ENCODE measurements at regions not wholly inside any gene's neighbourhood (a gene's known extent, or its start where the extent isn't known, plus 50 kb on each side); places are given as distances from the start of the nearest gene placed in this dataset.
"Not testable (repeated sequence)": the region's sequence is repeated elsewhere in the genome, so short reads cannot be mapped to it uniquely, and the experiment has no call there.

DNA sequence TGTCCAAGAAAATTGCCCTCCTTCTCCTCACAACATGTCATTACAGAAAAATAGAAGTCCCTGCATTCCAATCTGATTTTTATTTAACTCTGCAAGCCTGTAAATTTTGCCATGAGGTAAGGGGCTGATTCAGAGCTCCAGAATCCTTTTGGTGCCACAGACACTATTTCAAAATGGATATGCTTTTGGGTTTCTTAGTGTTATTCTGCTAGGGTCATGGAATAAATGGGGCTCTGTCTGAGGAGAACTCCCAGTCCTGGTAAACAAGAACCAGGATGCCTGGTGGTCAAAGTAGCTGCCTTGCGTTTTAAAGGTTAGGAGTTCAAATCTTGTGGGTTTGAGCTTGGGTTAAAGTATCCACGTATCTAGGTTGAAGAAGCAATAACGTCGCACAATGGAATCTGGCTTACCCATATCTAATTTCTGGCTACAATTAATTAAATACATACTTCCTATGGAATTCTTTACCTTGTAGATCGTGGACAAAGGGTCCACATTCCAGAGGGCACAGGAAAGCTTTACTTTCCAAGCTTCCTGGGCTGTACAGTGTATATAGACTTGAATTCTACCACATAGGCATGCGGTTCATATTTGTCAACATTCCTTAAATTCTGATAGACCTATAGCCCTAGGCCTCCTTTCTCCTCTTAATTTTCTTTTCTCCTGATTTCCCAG, 98.0 kb upstream of the CDC42BPA start:
- BruUV-seq (replicated peaks): no TSS peak
- no peak overlapping the region for H3K27ac Mint-ChIP-seq (ENCODE audit: unreplicated experiment)

DNA sequence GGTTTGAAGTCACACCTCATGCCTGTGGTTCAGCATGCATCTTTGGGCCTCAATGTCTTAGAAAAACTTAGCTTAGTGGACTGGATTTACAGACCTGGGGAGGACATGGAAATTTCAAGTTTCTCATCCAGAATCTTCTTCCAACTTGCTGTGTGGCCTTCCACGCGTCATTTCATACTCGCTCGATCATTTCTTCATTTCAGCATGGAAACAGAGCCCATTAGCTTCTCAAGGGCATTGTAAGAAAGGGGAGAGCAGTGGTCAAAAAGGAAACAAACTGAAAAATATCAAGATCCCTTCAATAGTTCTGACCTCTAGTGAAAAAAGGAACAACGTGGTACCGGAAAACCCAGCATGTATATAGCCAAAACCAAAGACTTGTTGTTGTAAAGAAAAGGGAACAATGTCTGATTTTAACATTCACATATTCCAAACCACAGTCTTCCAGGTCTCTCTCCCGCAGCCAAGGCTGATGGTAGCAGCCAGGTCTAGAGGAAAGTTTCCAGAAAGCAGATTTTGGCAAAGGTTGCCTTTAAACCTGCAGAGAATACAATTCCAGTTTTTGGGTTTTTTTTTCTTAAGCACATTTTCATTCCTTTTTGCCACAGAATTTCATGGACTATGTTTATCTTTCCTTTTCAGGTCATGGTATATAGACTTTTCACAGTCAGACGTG, 97.0 kb upstream of the CDC42BPA start:
- TF ChIP-seq, protein P1, sequence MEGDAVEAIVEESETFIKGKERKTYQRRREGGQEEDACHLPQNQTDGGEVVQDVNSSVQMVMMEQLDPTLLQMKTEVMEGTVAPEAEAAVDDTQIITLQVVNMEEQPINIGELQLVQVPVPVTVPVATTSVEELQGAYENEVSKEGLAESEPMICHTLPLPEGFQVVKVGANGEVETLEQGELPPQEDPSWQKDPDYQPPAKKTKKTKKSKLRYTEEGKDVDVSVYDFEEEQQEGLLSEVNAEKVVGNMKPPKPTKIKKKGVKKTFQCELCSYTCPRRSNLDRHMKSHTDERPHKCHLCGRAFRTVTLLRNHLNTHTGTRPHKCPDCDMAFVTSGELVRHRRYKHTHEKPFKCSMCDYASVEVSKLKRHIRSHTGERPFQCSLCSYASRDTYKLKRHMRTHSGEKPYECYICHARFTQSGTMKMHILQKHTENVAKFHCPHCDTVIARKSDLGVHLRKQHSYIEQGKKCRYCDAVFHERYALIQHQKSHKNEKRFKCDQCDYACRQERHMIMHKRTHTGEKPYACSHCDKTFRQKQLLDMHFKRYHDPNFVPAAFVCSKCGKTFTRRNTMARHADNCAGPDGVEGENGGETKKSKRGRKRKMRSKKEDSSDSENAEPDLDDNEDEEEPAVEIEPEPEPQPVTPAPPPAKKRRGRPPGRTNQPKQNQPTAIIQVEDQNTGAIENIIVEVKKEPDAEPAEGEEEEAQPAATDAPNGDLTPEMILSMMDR (IDR thresholded peaks at IDR 0.05; ENCODE audit: unreplicated experiment): no peak
- CTCF ChIA-PET: no interaction called here
- Mint-ChIP-seq H3K27me3 (ENCODE audit: unreplicated experiment) (peaks cover 16% of the 10 kb centered on the region), H3K4me1 (ENCODE audit: low read depth, unreplicated experiment) (no peaks in the 10 kb centered on the region), H3K4me3 (ENCODE audit: low read depth, unreplicated experiment) (no peak overlapping the region), H3K36me3 (ENCODE audit: insufficient read depth, unreplicated experiment) (no peaks in the 10 kb centered on the region), H3K9me3 (ENCODE audit: low read depth, unreplicated experiment) (no peaks in the 10 kb centered on the region), H3K27ac (ENCODE audit: unreplicated experiment) (no peak overlapping the region)
- intact Hi-C loops (cut with micrococcal nuclease; ENCODE audit: unreplicated experiment): no loop called here
- BruUV-seq (replicated peaks): no TSS peak
- no peak for DNase-seq

More for the DNA sequence above, 98.0 kb upstream of the CDC42BPA start:
- no peak overlapping the region for H3K4me3 Mint-ChIP-seq (ENCODE audit: low read depth, unreplicated experiment)
- H3K36me3 Mint-ChIP-seq (ENCODE audit: insufficient read depth, unreplicated experiment): no peaks in the 10 kb centered on the region
- DNase-seq: no peak
- intact Hi-C loops (cut with micrococcal nuclease; ENCODE audit: unreplicated experiment): no loop called here
- peaks cover 6% of the 10 kb centered on the region for H3K27me3 Mint-ChIP-seq (ENCODE audit: unreplicated experiment)
- CTCF ChIA-PET: no interaction called here
- H3K9me3 Mint-ChIP-seq (ENCODE audit: low read depth, unreplicated experiment): no peaks in the 10 kb centered on the region
- TF ChIP-seq, protein P1 (IDR thresholded peaks at IDR 0.05; ENCODE audit: unreplicated experiment): no peak
- no peaks in the 10 kb centered on the region for H3K4me1 Mint-ChIP-seq (ENCODE audit: low read depth, unreplicated experiment)

DNA sequence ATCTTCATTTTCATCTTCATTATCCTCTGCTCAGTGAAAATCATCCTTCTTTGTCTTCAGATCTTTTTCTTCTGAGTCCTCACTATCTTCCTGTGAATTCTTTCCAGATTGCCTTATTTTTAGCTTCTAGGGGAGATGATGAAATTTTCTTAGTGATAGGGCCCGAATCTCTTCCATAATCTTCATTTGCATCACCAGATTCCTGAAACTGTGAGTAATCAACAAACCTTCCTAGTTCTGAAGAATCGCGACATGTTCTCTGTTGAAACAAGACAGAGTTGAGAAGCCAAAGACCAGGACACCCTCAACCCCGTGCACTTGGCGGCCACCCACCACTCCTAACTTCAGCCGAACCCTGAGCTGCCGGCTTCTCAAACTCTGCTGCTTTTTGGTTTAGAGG, 92.8 kb upstream of the CDC42BPA start:
- no peak for DNase-seq
- H3K9me3 Mint-ChIP-seq (ENCODE audit: low read depth, unreplicated experiment): peaks cover 3% of the 10 kb centered on the region
- H3K27ac Mint-ChIP-seq (ENCODE audit: unreplicated experiment): no peak overlapping the region
- H3K4me3 Mint-ChIP-seq (ENCODE audit: low read depth, unreplicated experiment): no peak overlapping the region
- intact Hi-C loops (cut with micrococcal nuclease; ENCODE audit: unreplicated experiment): no loop called here
- H3K36me3 Mint-ChIP-seq (ENCODE audit: insufficient read depth, unreplicated experiment): no peaks in the 10 kb centered on the region
- BruUV-seq (replicated peaks): no TSS peak
- H3K27me3 Mint-ChIP-seq (ENCODE audit: unreplicated experiment): peaks cover 44% of the 10 kb centered on the region
- CTCF ChIA-PET: interaction anchor here (1.5 kb wide), 1 partner anchor 10 kb away, joined by 3 read pairs; no protein-coding TSS in a partner anchor
- H3K4me1 Mint-ChIP-seq (ENCODE audit: low read depth, unreplicated experiment): no peaks in the 10 kb centered on the region
- TF ChIP-seq, protein P1 (IDR thresholded peaks at IDR 0.05; ENCODE audit: unreplicated experiment): no peak

DNA sequence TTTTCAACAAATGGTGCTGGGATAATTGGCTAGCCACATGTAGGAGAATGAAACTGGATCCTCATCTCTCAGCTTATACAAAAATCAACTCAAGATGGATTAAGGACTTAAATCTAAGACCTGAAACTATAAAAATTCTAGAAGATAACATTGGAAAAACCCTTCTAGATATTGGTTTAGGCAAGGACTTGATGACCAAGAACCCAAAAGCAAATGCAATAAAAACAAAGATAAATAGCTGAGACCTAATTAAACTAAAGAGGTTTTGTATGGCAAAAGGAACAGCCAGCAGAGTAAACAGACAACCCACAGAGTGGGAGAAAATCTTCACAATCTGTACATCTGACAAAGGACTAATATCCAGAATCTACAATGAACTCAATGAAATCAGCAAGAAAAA, 88.0 kb upstream of the CDC42BPA start:
- DNase-seq; H3K9me3 Mint-ChIP-seq (ENCODE audit: low read depth, unreplicated experiment); H3K36me3 Mint-ChIP-seq (ENCODE audit: insufficient read depth, unreplicated experiment); H3K4me1 Mint-ChIP-seq (ENCODE audit: low read depth, unreplicated experiment); H3K4me3 Mint-ChIP-seq (ENCODE audit: low read depth, unreplicated experiment); BruUV-seq (replicated peaks); intact Hi-C loops (cut with micrococcal nuclease; ENCODE audit: unreplicated experiment); H3K27ac Mint-ChIP-seq (ENCODE audit: unreplicated experiment); CTCF ChIA-PET: not testable (repeated sequence)
- peaks cover 39% of the 10 kb centered on the region for H3K27me3 Mint-ChIP-seq (ENCODE audit: unreplicated experiment)

- no peaks in the 10 kb centered on the region for H3K4me1 Mint-ChIP-seq (ENCODE audit: low read depth, unreplicated experiment)
- no TSS peak for BruUV-seq (replicated peaks)
- intact Hi-C loops (cut with micrococcal nuclease; ENCODE audit: unreplicated experiment): no loop called here
- H3K27ac Mint-ChIP-seq (ENCODE audit: unreplicated experiment): no peak overlapping the region
- no peak for DNase-seq
- H3K27me3 Mint-ChIP-seq (ENCODE audit: unreplicated experiment): peaks cover 11% of the 10 kb centered on the region
- TF ChIP-seq, protein P1 (IDR thresholded peaks at IDR 0.05; ENCODE audit: unreplicated experiment): no peak
- H3K4me3 Mint-ChIP-seq (ENCODE audit: low read depth, unreplicated experiment): no peak overlapping the region
- no peaks in the 10 kb centered on the region for H3K36me3 Mint-ChIP-seq (ENCODE audit: insufficient read depth, unreplicated experiment)
- peaks cover 3% of the 10 kb centered on the region for H3K9me3 Mint-ChIP-seq (ENCODE audit: low read depth, unreplicated experiment)
- CTCF ChIA-PET: no interaction called here
These were observed 85.2 kb upstream of the CDC42BPA start for GRCh38 chr1:227403535-227403934.
